HL-60 (cell line): ENCODE measurements at regions not wholly inside any gene's neighbourhood (a gene's known extent, or its start where the extent isn't known, plus 50 kb on each side); places are given as distances from the start of the nearest gene placed in this dataset.

Experiments used
- DNase-seq, 2 experiments: peaks; one replicate each; pipeline ENCODE4 v3.0.0-alpha.2; 2010 to 2020; ENCODE audit warnings: low read depth in 1 of 2, low spot score in 1 of 2
- H3K27ac ChIP-seq: fragments of 250-450 bp; sonication (Bioruptor Pico); replicated peaks from 2 replicates; pipeline ENCODE4 v1.5.1; 2020; ENCODE audit warnings: mild to moderate bottlenecking, moderate library complexity
- H3K27me3 ChIP-seq: fragments of 250-450 bp; sonication (Bioruptor Pico); 2 replicates; pipeline ENCODE4 v1.5.1; 2021; ENCODE audit warnings: mild to moderate bottlenecking, moderate library complexity; ENCODE audit not compliant: insufficient read depth, poor library complexity, severe bottlenecking
- H3K4me3 ChIP-seq: replicated peaks from 2 replicates; pipeline ENCODE4 v1.5.1; 2011; ENCODE audit warnings: mild to moderate bottlenecking, control low read depth, low read length; ENCODE audit not compliant: insufficient read depth
- GABPA ChIP-seq: IDR thresholded peaks from 2 replicates; pipeline ENCODE4 v1.6.1; 2012; ENCODE audit warnings: low read depth
- POLR2AphosphoS5 ChIP-seq: IDR thresholded peaks from 2 replicates; pipeline ENCODE4 v1.6.1; 2012; ENCODE audit warnings: low read depth
- SPI1 ChIP-seq: IDR thresholded peaks from 2 replicates; pipeline ENCODE4 v1.6.1; 2012; ENCODE audit warnings: low read depth, mild to moderate bottlenecking, borderline replicate concordance
- TF ChIP-seq, protein P1 (sequence below): IDR thresholded peaks from one replicate; pipeline ENCODE4 v1.5.1; 2011; ENCODE audit warnings: low read length, control low read depth, inconsistent platforms; ENCODE audit not compliant: insufficient read depth
- TF ChIP-seq, protein P2 (sequence below): IDR thresholded peaks from 2 replicates; pipeline ENCODE4 v1.6.1; 2012; ENCODE audit warnings: low read depth; ENCODE audit not compliant: insufficient replicate concordance

DNA sequence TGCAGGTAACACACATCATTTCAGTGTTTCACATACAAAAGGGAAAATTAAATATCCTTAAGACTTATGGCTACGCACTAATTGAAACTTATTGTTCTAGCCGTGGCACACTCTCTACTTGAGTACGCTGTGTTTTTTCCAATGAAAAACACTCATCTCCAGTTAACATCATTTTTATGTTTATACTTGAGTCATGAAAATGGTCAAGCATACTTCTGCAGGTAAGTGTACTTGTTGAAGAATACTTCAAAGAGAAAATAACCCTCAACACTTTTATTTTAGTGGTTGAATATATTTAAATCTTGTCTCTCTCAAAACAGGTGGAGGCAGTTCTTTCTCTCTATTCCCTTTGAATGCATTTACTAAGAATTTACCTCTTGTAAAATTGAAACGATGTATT lies 538.7 kb upstream of the PCDH7 start:
- Histone ChIP-seq H3K4me3 (no peak overlapping the region), H3K27me3 (no peaks in the 10 kb centered on the region), H3K27ac (no peak overlapping the region)
- TF ChIP-seq GABPA, result no peak
- TF ChIP-seq, protein P1, sequence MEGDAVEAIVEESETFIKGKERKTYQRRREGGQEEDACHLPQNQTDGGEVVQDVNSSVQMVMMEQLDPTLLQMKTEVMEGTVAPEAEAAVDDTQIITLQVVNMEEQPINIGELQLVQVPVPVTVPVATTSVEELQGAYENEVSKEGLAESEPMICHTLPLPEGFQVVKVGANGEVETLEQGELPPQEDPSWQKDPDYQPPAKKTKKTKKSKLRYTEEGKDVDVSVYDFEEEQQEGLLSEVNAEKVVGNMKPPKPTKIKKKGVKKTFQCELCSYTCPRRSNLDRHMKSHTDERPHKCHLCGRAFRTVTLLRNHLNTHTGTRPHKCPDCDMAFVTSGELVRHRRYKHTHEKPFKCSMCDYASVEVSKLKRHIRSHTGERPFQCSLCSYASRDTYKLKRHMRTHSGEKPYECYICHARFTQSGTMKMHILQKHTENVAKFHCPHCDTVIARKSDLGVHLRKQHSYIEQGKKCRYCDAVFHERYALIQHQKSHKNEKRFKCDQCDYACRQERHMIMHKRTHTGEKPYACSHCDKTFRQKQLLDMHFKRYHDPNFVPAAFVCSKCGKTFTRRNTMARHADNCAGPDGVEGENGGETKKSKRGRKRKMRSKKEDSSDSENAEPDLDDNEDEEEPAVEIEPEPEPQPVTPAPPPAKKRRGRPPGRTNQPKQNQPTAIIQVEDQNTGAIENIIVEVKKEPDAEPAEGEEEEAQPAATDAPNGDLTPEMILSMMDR, result no peak
- TF ChIP-seq, protein P2, sequence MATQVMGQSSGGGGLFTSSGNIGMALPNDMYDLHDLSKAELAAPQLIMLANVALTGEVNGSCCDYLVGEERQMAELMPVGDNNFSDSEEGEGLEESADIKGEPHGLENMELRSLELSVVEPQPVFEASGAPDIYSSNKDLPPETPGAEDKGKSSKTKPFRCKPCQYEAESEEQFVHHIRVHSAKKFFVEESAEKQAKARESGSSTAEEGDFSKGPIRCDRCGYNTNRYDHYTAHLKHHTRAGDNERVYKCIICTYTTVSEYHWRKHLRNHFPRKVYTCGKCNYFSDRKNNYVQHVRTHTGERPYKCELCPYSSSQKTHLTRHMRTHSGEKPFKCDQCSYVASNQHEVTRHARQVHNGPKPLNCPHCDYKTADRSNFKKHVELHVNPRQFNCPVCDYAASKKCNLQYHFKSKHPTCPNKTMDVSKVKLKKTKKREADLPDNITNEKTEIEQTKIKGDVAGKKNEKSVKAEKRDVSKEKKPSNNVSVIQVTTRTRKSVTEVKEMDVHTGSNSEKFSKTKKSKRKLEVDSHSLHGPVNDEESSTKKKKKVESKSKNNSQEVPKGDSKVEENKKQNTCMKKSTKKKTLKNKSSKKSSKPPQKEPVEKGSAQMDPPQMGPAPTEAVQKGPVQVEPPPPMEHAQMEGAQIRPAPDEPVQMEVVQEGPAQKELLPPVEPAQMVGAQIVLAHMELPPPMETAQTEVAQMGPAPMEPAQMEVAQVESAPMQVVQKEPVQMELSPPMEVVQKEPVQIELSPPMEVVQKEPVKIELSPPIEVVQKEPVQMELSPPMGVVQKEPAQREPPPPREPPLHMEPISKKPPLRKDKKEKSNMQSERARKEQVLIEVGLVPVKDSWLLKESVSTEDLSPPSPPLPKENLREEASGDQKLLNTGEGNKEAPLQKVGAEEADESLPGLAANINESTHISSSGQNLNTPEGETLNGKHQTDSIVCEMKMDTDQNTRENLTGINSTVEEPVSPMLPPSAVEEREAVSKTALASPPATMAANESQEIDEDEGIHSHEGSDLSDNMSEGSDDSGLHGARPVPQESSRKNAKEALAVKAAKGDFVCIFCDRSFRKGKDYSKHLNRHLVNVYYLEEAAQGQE, result no peak
- DNase-seq, result no peak

DNA sequence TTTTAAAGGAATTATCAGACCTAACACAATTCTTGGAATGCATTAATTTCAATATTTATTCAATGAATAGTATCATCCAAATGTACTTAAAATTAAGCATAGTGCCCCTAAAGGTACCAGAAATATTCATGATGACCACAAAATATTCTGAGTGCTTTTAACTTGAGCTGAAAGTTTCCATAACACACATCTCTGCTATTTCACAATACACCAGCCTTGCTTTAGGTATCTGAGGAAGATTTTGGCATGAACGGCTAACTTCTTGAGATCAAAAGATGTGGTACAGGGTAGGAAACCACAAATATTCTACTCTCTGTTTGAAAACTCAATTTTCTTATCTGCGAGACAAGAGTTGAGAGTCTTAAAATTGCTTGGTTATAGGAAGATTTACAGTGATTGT lies 538.3 kb upstream of the PCDH7 start:
- no peak overlapping the region for H3K4me3 ChIP-seq
- no peak for DNase-seq
- H3K27me3 ChIP-seq, result no peaks in the 10 kb centered on the region
- TF ChIP-seq GABPA (no peak), POLR2AphosphoS5 (no peak), SPI1 (no peak)
- TF ChIP-seq, protein P1, result no peak
- TF ChIP-seq, protein P2, result no peak
- H3K27ac ChIP-seq, result no peak overlapping the region

DNA sequence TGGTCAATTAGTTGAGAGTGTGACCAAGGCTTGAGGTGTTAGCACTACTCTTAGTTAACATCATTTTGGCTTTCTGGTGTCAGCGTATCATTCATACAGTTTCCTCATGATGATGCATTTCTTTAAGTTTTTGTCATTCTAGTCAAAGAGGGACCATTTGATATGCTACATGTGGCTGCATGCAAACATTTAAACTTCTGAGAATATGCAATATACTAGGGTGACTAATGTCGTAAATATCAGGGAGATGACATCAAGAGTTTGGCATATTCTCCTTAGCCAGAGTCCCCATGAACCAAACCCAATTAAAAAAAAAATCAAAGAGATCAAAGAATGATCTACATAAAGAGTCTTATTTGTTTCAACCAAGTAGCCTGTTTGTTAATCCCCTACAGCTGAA lies 537.4 kb upstream of the PCDH7 start:
- no peak overlapping the region for H3K27ac ChIP-seq
- no peak for DNase-seq
- no peaks in the 10 kb centered on the region for H3K27me3 ChIP-seq
- H3K4me3 ChIP-seq, result no peak overlapping the region
- TF ChIP-seq, protein P1, result no peak
- TF ChIP-seq SPI1 (no peak), GABPA (no peak), POLR2AphosphoS5 (no peak)
- TF ChIP-seq, protein P2, result no peak
